ENCODE measurements at regions not wholly inside any gene's neighbourhood (a gene's known extent, or its start where the extent isn't known, plus 50 kb on each side); places are given as distances from the start of the nearest gene placed in this dataset.

GRCh38 chr10:27297844-27298521, 57.4 kb upstream of the ACBD5 start:
- TF ChIP-seq SIN3A (IDR thresholded peaks at IDR 0.05; ENCODE audit: borderline replicate concordance, insufficient read depth, low read length) (no peak), FOXP2 (optimal IDR thresholded peaks at IDR 0.05; ENCODE audit: borderline replicate concordance, extremely low read depth, extremely low read length, insufficient read depth) (no peak), TAF1 (IDR thresholded peaks at IDR 0.05; ENCODE audit: borderline replicate concordance, insufficient read depth, low read length) (no peak), POLR2AphosphoS5 (IDR thresholded peaks at IDR 0.05; ENCODE audit: low read depth, low read length) (no peak), REST (IDR thresholded peaks at IDR 0.05; ENCODE audit: insufficient read depth in 1 of 2, low read depth in 2 of 2, low read length in 2 of 2) (no peak)
